NCI-H1436 (cell line): ENCODE measurements at regions not wholly inside any gene's neighbourhood (a gene's known extent, or its start where the extent isn't known, plus 50 kb on each side); places are given as distances from the start of the nearest gene placed in this dataset.
"Not testable (repeated sequence)": the region's sequence is repeated elsewhere in the genome, so short reads cannot be mapped to it uniquely, and the experiment has no call there.

ENCODE experiments used
- DNase-seq: peaks from one replicate; lab custom pipeline; 2025; lab: John Stamatoyannopoulos, UW

GRCh38 chr6:170147832-170148708, 142.8 kb downstream of the DLL1 start:
- DNase-seq: no peak

GRCh38 chr6:170147056-170147787, 143.7 kb downstream of the DLL1 start:
- no peak for DNase-seq

DNA sequence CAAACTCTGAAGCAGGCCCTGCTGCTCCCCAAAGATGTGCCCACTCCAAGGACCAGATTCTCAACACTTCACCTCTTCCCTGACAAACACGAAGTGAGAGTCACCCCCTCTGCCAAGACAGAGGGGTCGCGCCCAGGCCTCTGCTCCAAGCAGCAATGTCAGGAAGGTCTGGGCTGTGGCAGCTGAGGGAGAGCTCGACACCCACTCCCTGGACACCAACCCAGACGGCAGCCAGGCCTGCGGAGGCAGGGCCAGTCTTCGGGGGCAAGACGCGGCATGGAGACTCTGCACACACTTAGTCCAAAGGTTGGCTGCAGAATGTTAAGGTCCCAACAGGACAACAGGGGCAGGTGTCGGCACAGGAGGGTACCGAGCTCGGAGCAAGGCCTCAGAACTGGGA, 144.2 kb downstream of the DLL1 start:
- no peak for DNase-seq

GRCh38 chr6:170146131-170146530, 144.7 kb downstream of the DLL1 start:
- not testable (repeated sequence) for DNase-seq

GRCh38 chr6:170145716-170146115, 145.2 kb downstream of the DLL1 start:
- DNase-seq: not testable (repeated sequence)

DNA sequence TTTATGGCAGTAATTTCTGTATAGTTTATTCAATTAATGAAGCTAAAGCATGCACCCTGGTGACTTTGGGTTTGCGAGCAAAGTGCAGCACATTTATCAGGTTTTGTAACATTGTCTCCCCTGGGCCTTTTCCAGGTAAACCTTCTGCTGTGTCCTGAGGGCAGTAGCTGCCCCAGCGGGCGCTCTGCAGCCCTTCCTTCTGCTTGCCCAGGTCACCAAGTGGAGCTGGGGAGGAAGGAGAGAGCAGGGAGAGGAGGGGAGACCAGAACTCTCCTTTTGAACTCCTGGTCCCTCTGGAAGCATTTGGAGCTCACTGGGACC, 145.6 kb downstream of the DLL1 start:
- no peak for DNase-seq

DNA sequence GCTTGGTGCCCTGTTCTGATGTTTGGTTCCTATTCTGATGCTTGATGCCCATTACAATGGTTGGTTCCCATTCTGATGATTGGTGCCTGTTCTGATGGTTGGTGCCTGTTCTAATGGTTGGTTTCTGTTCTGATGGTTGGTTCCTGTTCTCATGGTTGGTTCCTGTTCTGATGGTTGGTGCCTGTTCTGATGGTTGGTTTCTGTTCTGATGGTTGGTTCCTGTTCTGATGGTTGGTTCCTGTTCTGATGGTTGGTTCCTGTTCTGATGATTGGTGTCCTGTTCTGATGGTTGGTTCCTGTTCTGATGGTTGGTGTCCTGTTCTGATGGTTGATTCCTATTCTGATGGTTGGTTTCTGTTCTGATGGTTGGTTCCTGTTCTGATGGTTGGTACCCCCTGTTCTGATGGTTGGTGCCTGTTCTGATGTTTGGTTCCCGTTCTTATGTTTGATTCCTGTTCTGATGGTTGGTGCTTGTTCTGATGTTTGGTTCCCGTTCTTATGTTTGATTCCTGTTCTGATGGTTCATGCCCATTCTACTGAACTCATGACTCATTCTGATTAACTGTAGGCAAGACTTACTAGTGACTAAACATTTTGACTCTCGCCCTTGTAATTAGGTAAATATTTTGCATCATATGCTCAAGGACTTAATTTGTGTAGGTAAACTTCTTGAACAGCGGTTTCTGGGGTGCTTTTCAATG, 146.2 kb downstream of the DLL1 start:
- no peak for DNase-seq

DNA sequence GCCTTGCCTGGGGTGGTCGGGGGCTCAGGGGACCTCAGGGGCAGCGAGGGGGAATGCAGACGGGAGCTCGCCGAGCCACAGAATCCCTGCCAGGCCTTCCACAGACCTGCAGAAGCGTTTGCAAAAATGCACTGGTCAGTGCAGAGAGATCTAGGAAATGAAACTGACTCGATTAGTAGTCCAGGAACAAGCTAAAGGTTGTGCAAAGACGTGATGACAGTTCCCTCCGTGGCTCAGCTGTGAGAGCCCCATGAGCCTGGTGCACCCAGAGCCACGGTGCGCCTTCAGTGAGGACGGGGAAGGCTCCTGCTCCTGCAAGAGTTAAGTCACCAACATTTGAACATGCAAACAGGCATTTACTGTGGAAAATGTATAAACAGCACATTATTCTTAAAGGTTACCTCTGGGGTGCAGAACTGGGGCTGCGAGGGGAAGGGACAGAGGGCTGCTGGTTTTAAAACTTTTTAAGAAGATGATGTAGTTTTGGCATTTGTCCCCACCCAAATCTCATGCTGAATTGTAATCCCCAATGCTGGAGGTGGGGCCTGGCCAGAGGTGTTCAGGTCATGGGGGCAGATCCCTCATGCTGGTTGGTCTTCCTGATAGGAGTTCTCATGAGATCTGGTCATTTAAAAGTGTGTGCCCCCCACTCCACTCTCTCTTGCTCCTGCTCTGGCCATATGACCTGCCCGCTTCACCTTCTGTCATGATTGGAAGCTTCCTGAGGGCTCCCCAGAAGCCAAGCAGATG, 147.3 kb downstream of the DLL1 start:
- DNase-seq: no peak

DNA sequence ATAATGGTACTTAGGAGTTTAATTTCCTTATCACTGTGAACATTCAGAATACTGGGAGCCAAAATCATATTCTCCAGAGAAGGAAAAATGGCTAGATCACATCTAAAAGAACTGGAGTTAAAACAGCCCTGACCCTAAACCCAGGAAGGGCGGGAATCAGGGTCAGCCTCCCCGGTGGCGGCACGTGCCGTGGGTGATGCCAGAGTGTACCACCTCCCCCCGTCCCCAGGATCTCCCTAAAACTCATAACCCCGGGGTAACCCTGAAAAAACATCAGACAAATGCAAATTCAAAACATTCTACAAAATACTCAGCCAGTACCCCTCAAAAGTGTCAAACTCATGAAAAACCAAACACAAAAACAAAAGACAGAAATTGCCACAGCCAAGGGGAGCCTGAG, 148.3 kb downstream of the DLL1 start:
- DNase-seq: no peak

DNA sequence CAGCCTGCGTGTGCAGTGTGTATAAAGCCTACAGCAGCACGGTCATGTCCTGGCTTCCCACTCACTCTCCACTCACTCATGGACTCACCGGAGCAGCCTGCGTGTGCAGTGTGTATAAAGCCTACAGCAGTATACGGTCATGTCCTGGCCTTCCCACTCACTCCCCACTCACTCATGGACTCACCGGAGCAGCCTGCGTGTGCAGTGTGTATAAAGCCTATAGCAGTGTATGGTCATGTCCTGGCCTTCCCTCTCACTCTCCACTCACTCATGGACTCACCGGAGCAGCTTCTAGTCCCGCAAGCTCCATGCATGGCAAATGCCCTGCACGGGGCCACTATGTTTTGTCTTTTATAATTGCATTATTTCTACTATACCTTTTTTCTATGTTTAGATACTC, 149.8 kb downstream of the DLL1 start:
- DNase-seq: not testable (repeated sequence)

DNA sequence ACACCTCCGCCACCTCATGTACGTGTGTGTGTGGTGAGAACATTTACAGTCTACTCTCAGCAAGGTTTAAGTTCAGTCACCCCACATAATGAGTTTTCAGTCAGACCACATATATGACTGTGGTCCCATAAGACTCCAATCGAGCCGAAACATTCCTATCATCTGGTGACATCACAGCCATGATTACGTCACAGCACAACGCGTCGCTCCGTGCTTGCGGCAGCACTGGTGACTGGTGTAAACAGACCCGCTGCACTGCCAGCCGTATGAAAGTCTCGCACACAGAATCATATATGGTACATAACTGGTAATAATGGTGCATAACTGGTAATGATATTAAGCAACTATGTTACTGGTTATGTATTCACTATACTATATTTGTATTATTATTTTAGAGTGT, 150.7 kb downstream of the DLL1 start:
- no peak for DNase-seq

- no peak for DNase-seq
Measured at GRCh38 chr6:170139531-170139930, 151.3 kb downstream of the DLL1 start.

- DNase-seq: not testable (repeated sequence)
Measured at GRCh38 chr6:170139046-170139445, 151.8 kb downstream of the DLL1 start.

GRCh38 chr6:170137911-170138910, 152.7 kb downstream of the DLL1 start:
- DNase-seq: no peak

DNA sequence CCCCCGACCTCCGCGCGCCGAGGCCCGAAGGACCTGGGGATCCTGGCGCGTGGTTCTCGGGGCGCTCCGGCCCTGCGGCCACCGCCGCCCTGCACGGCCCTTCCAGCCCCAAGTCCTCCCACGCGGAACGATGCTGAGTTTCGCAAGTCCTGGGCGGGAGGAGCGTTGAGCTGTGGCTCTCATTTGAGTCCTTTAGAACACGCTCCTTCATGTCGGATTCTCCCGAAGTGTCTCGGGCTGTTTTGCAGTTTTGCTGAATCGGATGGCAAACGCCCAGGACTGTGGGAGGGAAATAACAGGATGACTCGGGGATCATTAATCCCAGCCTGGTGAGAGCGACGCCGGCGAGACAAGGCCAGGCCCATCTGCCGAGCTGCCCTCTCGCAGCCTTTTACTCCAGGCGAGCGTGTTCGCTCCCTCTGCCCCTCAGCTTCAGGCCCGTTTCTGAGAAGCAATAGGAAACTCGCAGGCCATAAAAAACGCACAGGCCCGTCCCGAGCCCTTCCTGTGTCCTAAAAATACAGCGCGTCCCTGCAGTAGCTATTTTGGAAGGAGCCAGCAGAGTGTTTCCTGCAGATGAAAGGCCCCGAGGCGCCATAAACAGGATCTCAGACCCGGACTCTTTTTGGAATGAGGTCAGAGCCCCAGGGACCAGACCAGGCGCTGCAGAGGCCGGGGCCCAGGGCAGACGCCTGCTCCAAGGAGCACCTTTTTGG, 153.5 kb downstream of the DLL1 start:
- no peak for DNase-seq

GRCh38 chr6:170136541-170137175, 154.2 kb downstream of the DLL1 start:
- no peak for DNase-seq

GRCh38 chr6:170135821-170136471, 154.9 kb downstream of the DLL1 start:
- no peak for DNase-seq

GRCh38 chr6:170135461-170135820, 155.4 kb downstream of the DLL1 start:
- no peak for DNase-seq
